ENCODE measurements at regions not wholly inside any gene's neighbourhood (a gene's known extent, or its start where the extent isn't known, plus 50 kb on each side); places are given as distances from the start of the nearest gene placed in this dataset.

DNA sequence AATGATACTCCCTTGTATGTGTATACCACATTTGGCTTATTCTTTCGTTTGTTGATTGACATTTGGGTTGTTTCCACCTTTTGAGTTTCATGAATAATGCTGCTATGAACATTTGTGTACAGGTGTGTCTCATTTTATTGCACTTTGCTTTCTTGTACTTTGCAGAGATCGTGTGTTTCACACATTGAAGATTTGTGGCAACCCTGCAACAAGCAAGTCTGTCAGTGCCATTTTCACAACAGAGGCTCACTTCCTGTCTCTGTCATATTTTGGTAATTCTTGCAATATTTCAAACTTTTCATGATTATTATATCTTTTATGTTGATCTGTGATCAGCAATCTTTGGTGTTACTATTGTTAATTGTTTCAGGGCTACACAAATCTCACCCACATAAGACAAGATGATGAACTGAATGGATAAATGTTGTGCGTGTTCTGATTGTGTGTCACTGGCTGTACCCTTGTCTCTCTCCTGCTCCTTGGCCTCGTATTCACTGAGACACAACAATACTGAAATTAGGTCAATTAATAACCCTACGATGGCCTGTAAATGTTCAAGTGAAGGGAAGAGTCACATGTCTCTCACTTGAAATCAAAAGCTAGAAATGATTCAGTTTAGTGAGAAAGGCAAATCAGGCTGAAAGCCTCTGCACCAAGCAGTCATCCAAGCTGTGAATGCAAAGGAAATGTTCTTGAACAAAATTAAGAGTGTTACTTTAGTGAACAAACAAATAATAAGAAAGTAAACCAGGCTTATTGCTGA, 133.6 kb upstream of the JCAD start:
- Mint-ChIP-seq H3K4me3 (no peak overlapping the region), H3K27me3 (ENCODE audit: low read depth in 3 of 3) (no peaks in the 10 kb centered on the region), H3K4me1 (peaks cover 5% of the 10 kb centered on the region), H3K9me3 (no peaks in the 10 kb centered on the region), H3K36me3 (no peaks in the 10 kb centered on the region), H3K27ac (no peak overlapping the region)
- H3K4me3 ChIP-seq (replicated peaks in 1 of 3; ENCODE audit: low read depth in 2 of 3, low read length in 3 of 3) = no peak overlapping the region
- H3K4me1 ChIP-seq (ENCODE audit: control insufficient read depth in 1 of 2, insufficient read depth in 2 of 2, low read length in 2 of 2) = no peaks in the 10 kb centered on the region
- 50% methylated on average over 1 of the region's 5 CpGs for WGBS (ENCODE audit: insufficient coverage)
- no peaks in the 10 kb centered on the region for H4K20me1 ChIP-seq (ENCODE audit: insufficient read depth, low read length)
- H2AFZ ChIP-seq (ENCODE audit: insufficient read depth, low read depth, low read length, poor library complexity, severe bottlenecking) = no peak overlapping the region
- H3K27me3 ChIP-seq (ENCODE audit: control insufficient read depth in 2 of 2, insufficient read depth in 2 of 2, low read length in 2 of 2) = no peaks in the 10 kb centered on the region
- no peak for DNase-seq
- H3K9me3 ChIP-seq (replicated peaks in 1 of 2; ENCODE audit: control insufficient read depth in 1 of 2, insufficient read depth in 1 of 2, low read length in 2 of 2) = no peaks in the 10 kb centered on the region
- H3K79me2 ChIP-seq (ENCODE audit: insufficient read depth, low read length) = no peaks in the 10 kb centered on the region
- no peaks in the 10 kb centered on the region for H3K36me3 ChIP-seq (replicated peaks in 1 of 2; ENCODE audit: control insufficient read depth in 1 of 2, insufficient read depth in 2 of 2, low read length in 2 of 2)
- H3K27ac ChIP-seq (ENCODE audit: low read depth in 1 of 2, low read length in 2 of 2) = no peak overlapping the region
- intact Hi-C loops (cut with micrococcal nuclease) = no loop called here
- TF ChIP-seq, protein P1, sequence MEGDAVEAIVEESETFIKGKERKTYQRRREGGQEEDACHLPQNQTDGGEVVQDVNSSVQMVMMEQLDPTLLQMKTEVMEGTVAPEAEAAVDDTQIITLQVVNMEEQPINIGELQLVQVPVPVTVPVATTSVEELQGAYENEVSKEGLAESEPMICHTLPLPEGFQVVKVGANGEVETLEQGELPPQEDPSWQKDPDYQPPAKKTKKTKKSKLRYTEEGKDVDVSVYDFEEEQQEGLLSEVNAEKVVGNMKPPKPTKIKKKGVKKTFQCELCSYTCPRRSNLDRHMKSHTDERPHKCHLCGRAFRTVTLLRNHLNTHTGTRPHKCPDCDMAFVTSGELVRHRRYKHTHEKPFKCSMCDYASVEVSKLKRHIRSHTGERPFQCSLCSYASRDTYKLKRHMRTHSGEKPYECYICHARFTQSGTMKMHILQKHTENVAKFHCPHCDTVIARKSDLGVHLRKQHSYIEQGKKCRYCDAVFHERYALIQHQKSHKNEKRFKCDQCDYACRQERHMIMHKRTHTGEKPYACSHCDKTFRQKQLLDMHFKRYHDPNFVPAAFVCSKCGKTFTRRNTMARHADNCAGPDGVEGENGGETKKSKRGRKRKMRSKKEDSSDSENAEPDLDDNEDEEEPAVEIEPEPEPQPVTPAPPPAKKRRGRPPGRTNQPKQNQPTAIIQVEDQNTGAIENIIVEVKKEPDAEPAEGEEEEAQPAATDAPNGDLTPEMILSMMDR (IDR thresholded peaks at IDR 0.05) = no peak
- H3K9ac ChIP-seq (ENCODE audit: insufficient read depth, low read length, poor library complexity, severe bottlenecking) = no peak overlapping the region
- no peak overlapping the region for H3K4me2 ChIP-seq (replicated peaks; ENCODE audit: extremely low read depth, low read length, poor library complexity, severe bottlenecking)

- TF ChIP-seq, protein P1 (IDR thresholded peaks at IDR 0.05) = no peak
- WGBS (ENCODE audit: insufficient coverage) = 89% methylated on average over 5 of the region's 14 CpGs
- Mint-ChIP-seq H3K36me3 (no peaks in the 10 kb centered on the region), H3K4me3 (no peak overlapping the region), H3K9me3 (no peaks in the 10 kb centered on the region), H3K27me3 (ENCODE audit: low read depth in 3 of 3) (peaks cover 0 to 3% (median 2%) of the 10 kb centered on the region in 3 donors), H3K4me1 (peaks cover 13% of the 10 kb centered on the region), H3K27ac (no peak overlapping the region)
- H3K9ac ChIP-seq (ENCODE audit: insufficient read depth, low read length, poor library complexity, severe bottlenecking) = no peak overlapping the region
- no peaks in the 10 kb centered on the region for H3K36me3 ChIP-seq (replicated peaks in 1 of 2; ENCODE audit: control insufficient read depth in 1 of 2, insufficient read depth in 2 of 2, low read length in 2 of 2)
- DNase-seq = no peak
- no peaks in the 10 kb centered on the region for H3K79me2 ChIP-seq (ENCODE audit: insufficient read depth, low read length)
- no peak overlapping the region for H2AFZ ChIP-seq (ENCODE audit: insufficient read depth, low read depth, low read length, poor library complexity, severe bottlenecking)
- no peaks in the 10 kb centered on the region for H3K9me3 ChIP-seq (replicated peaks in 1 of 2; ENCODE audit: control insufficient read depth in 1 of 2, insufficient read depth in 1 of 2, low read length in 2 of 2)
- H3K4me2 ChIP-seq (replicated peaks; ENCODE audit: extremely low read depth, low read length, poor library complexity, severe bottlenecking) = no peak overlapping the region
- no peaks in the 10 kb centered on the region for H4K20me1 ChIP-seq (ENCODE audit: insufficient read depth, low read length)
- no peaks in the 10 kb centered on the region for H3K4me1 ChIP-seq (ENCODE audit: control insufficient read depth in 1 of 2, insufficient read depth in 2 of 2, low read length in 2 of 2)
- no peak overlapping the region for H3K27ac ChIP-seq (ENCODE audit: low read depth in 1 of 2, low read length in 2 of 2)
- intact Hi-C loops (cut with micrococcal nuclease) = no loop called here
- H3K27me3 ChIP-seq (ENCODE audit: control insufficient read depth in 2 of 2, insufficient read depth in 2 of 2, low read length in 2 of 2) = no peaks in the 10 kb centered on the region
- no peak overlapping the region for H3K4me3 ChIP-seq (replicated peaks in 1 of 3; ENCODE audit: low read depth in 2 of 3, low read length in 3 of 3)
Measured at GRCh38 chr10:30190577-30191552, 131.5 kb upstream of the JCAD start.
